Ovary (tissue), 3 donors: ENCODE measurements at regions not wholly inside any gene's neighbourhood (a gene's known extent, or its start where the extent isn't known, plus 50 kb on each side); places are given as distances from the start of the nearest gene placed in this dataset.

Source experiments
- POLR2A ChIP-seq: fragments of 450-650 bp; IDR thresholded peaks from one replicate; pipeline ENCODE4 v1.6.1; 2017; ENCODE audit warnings: antibody characterized with exemption, mild to moderate bottlenecking, moderate library complexity
- TF ChIP-seq, protein P1 (sequence below), 3 donors: fragments of 450-650 bp in 2 of 3; fragments of 200-600 bp in 1 of 3; IDR thresholded peaks; one replicate each; pipeline versions ENCODE4 v1.5.1 to v1.8.0; 2016 to 2022; ENCODE audit warnings: antibody characterized with exemption in 3 of 3, mild to moderate bottlenecking in 1 of 3
- donor health status: DM: no; HTN: no; CAD: no.

DNA sequence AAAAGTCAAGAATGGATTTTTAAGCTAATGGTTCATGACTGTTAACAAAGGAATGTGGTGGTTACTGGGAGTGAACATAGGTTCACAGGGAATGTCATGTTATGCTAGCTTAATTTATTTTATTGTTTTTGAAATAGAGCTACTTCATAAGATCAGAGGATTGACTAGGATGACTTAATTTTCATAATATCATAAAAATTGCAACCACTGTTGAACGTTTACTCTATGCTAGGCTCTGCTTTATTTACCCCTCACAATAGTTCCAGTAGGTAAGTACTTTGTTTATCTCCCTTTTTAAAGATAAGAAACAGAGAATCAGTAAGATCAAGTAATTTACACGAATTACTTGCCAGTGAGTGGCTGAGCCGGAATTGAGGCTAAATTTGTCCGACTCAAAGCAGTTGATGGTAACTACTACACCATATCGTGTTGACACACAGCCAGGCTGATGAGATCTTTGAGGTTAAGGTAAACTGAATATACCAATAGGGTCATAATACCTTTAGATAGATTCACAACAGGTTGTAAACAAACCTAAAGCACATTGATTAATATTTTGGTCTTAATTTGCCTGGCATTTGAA, 194.6 kb upstream of the CITED2 start:
- TF ChIP-seq, protein P1, sequence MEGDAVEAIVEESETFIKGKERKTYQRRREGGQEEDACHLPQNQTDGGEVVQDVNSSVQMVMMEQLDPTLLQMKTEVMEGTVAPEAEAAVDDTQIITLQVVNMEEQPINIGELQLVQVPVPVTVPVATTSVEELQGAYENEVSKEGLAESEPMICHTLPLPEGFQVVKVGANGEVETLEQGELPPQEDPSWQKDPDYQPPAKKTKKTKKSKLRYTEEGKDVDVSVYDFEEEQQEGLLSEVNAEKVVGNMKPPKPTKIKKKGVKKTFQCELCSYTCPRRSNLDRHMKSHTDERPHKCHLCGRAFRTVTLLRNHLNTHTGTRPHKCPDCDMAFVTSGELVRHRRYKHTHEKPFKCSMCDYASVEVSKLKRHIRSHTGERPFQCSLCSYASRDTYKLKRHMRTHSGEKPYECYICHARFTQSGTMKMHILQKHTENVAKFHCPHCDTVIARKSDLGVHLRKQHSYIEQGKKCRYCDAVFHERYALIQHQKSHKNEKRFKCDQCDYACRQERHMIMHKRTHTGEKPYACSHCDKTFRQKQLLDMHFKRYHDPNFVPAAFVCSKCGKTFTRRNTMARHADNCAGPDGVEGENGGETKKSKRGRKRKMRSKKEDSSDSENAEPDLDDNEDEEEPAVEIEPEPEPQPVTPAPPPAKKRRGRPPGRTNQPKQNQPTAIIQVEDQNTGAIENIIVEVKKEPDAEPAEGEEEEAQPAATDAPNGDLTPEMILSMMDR (IDR thresholded peaks at IDR 0.05) = no peak
- TF ChIP-seq POLR2A = no peak
